ENCODE measurements at regions not wholly inside any gene's neighbourhood (a gene's known extent, or its start where the extent isn't known, plus 50 kb on each side); places are given as distances from the start of the nearest gene placed in this dataset.

- Histone ChIP-seq H3K4me3 (no peak overlapping the region), H3K4me1 (ENCODE audit: insufficient read depth) (0 out of 2 replicates have a peak, but pooled peaks cover 11% of the 10 kb centered on the region), H3K4me2 (no peak overlapping the region), H3K9me2 (ENCODE audit: insufficient read depth) (0 out of 2 replicates have a peak, but pooled peaks cover 3% of the 10 kb centered on the region), H3K36me3 (ENCODE audit: insufficient read depth) (no peaks in the 10 kb centered on the region), H2AFZ (no peak overlapping the region), H3K27ac (ENCODE audit: low read depth) (no peak overlapping the region), H4K20me1 (replicated peaks; ENCODE audit: insufficient read depth) (no peaks in the 10 kb centered on the region), H3K27me3 (ENCODE audit: insufficient read depth) (no peaks in the 10 kb centered on the region), H3F3A (replicated peaks; ENCODE audit: low read depth) (no peaks in the 10 kb centered on the region), H3K79me2 (replicated peaks; ENCODE audit: insufficient read depth) (no peaks in the 10 kb centered on the region)
- Mint-ChIP-seq H3K9me3 (no peaks in the 10 kb centered on the region), H3K4me3 (no peak overlapping the region), H3K27ac (no peak overlapping the region), H3K4me1 (peaks cover 20% of the 10 kb centered on the region), H3K36me3 (ENCODE audit: low read depth) (no peaks in the 10 kb centered on the region), H3K27me3 (ENCODE audit: insufficient read depth, low read depth, poor library complexity) (no peaks in the 10 kb centered on the region)
- DNase-seq (ENCODE audit: low spot score) (no peak), ATAC-seq (no peak)
- TF ChIP-seq JUNB (IDR thresholded peaks at IDR 0.05; ENCODE audit: unreplicated experiment) = no peak
- TF ChIP-seq ZNF462 (CRISPR knock-in tag; IDR thresholded peaks at IDR 0.05) = no peak
- TF ChIP-seq REST (IDR thresholded peaks at IDR 0.05; ENCODE audit: unreplicated experiment) = no peak
- TF ChIP-seq EZH2 (IDR thresholded peaks at IDR 0.05; ENCODE audit: low read depth, unreplicated experiment) = no peak
- no peak for TF ChIP-seq ETS1 (IDR thresholded peaks at IDR 0.05)
- no peak for TF ChIP-seq CTCF (conservative IDR thresholded peaks at IDR 0.05; ENCODE audit: low read depth in 2 of 2)
- TF ChIP-seq CREB1 (CRISPR knock-in tag; IDR thresholded peaks at IDR 0.05; ENCODE audit: low read depth) = no peak
- TF ChIP-seq POLR2AphosphoS5 (IDR thresholded peaks at IDR 0.05; ENCODE audit: low read depth) = no peak
Observed at GRCh38 chr7:84549409-84549808, 354.8 kb upstream of the SEMA3A start.

Measured in GM23338 (cell line).